Endothelial cell of umbilical vein (primary cell): ENCODE measurements at regions not wholly inside any gene's neighbourhood (a gene's known extent, or its start where the extent isn't known, plus 50 kb on each side); places are given as distances from the start of the nearest gene placed in this dataset.

Source experiments
- BruUV-seq: library from RNA; stranded (reverse); fragments of 400-500 nt; replicated peaks from 2 replicates; lab custom pipeline; 2021; lab: Mats Ljungman, UMichigan
- CTCF ChIA-PET: fragments of 300-600, 350-600 bp; sonication (Branson Sonifier 250); formaldehyde crosslinking; loops from one replicate; lab custom pipeline; 2021; ENCODE audit warnings: antibody characterized with exemption, inconsistent platforms; lab: Charles Lee
- POLR2A ChIA-PET: fragments of 300-600, 350-600 bp; sonication (Branson Sonifier 250); formaldehyde crosslinking; loops from one replicate; lab custom pipeline; 2021; ENCODE audit warnings: antibody characterized with exemption, inconsistent platforms; lab: Charles Lee
- DNase-seq: peaks from one replicate; pipeline ENCODE4 v3.0.0-alpha.2; 2011; ENCODE audit warnings: low read depth, low spot score
- FAIRE-seq: peaks from 2 replicates; lab custom pipeline; 2011; peaks lifted over from hg19 to GRCh38; lab: Jason Lieb, UNC
- H2AFZ ChIP-seq: 2 replicates; pipeline ENCODE4 v1.6.0; 2012; ENCODE audit warnings: low read depth, low read length, control low read depth, inconsistent platforms
- H3K27ac ChIP-seq: 2 replicates; pipeline ENCODE4 v1.5.1; 2011; ENCODE audit warnings: low read depth, mild to moderate bottlenecking, control low read depth, low read length, moderate library complexity; ENCODE audit not compliant: insufficient read depth
- H3K27me3 ChIP-seq, 2 experiments: 2 replicates each; pipeline versions ENCODE4 v1.6.0 to v1.6.1; 2011; ENCODE audit warnings: low read length in 2 of 2, mixed read lengths in 1 of 2; ENCODE audit not compliant: control insufficient read depth in 2 of 2, insufficient read depth in 2 of 2
- H3K36me3 ChIP-seq, 2 experiments: 2 replicates in 1 of 2; 3 replicates in 1 of 2; pipeline ENCODE4 v1.5.1; 2011; ENCODE audit warnings: low read length in 2 of 2, mild to moderate bottlenecking in 1 of 2, moderate library complexity in 1 of 2; ENCODE audit not compliant: control insufficient read depth in 2 of 2, insufficient read depth in 2 of 2; ENCODE audit errors: extremely low read depth in 1 of 2
- H3K4me1 ChIP-seq: 3 replicates; pipeline ENCODE4 v1.5.1; 2011; ENCODE audit warnings: mild to moderate bottlenecking, low read length; ENCODE audit not compliant: control insufficient read depth, insufficient read depth; ENCODE audit errors: extremely low read depth
- H3K4me2 ChIP-seq: 2 replicates; pipeline ENCODE4 v1.6.1; 2011; ENCODE audit warnings: low read length, control low read depth, mixed read lengths; ENCODE audit not compliant: insufficient read depth
- H3K4me3 ChIP-seq, 3 experiments: fragments of 200-600 bp in 1 of 3; sonication (generic), shearing (Covaris generic) in 1 of 3; replicated peaks in 1 of 3; 2 replicates each; pipeline ENCODE4 v1.5.1; 2011 to 2016; ENCODE audit warnings: control low read depth in 3 of 3, low read length in 3 of 3, mild to moderate bottlenecking in 2 of 3, inconsistent platforms in 1 of 3, low read depth in 1 of 3, moderate library complexity in 1 of 3; ENCODE audit not compliant: insufficient read depth in 1 of 3
- H3K79me2 ChIP-seq: 2 replicates; pipeline ENCODE4 v1.6.0; 2012; ENCODE audit warnings: low read length, inconsistent platforms; ENCODE audit not compliant: control insufficient read depth, insufficient read depth
- H3K9ac ChIP-seq: replicated peaks from 2 replicates; pipeline ENCODE3; 2011; ENCODE audit warnings: low read length, control low read depth; ENCODE audit not compliant: insufficient read depth; ENCODE audit errors: extremely low read depth
- H3K9me1 ChIP-seq: replicated peaks from 3 replicates; pipeline ENCODE4 v1.6.0; 2011; ENCODE audit warnings: mild to moderate bottlenecking, low read length; ENCODE audit not compliant: control insufficient read depth, insufficient read depth; ENCODE audit errors: extremely low read depth
- H3K9me3 ChIP-seq: replicated peaks from 2 replicates; pipeline ENCODE4 v1.5.1; 2012; ENCODE audit warnings: low read length, inconsistent platforms; ENCODE audit not compliant: control insufficient read depth, insufficient read depth
- H4K20me1 ChIP-seq: replicated peaks from 2 replicates; pipeline ENCODE3; 2011; ENCODE audit warnings: mild to moderate bottlenecking, low read length; ENCODE audit not compliant: control insufficient read depth, insufficient read depth; ENCODE audit errors: extremely low read depth
- EZH2 ChIP-seq: IDR thresholded peaks from 2 replicates; pipeline ENCODE4 v1.6.1; 2012; ENCODE audit warnings: borderline replicate concordance, low read depth, mild to moderate bottlenecking, moderate library complexity, low read length, inconsistent platforms; ENCODE audit not compliant: severe bottlenecking
- FOS ChIP-seq: IDR thresholded peaks from 2 replicates; pipeline ENCODE4 v1.6.1; 2011; ENCODE audit warnings: mild to moderate bottlenecking, low read length, moderate library complexity, borderline replicate concordance; ENCODE audit not compliant: insufficient read depth
- MYC ChIP-seq: IDR thresholded peaks from one replicate; pipeline ENCODE4 v1.6.1; 2011; ENCODE audit warnings: mild to moderate bottlenecking, low read depth, low read length
- dilution Hi-C: fragments of 300-500 bp; cut with MboI; formaldehyde crosslinking; loops from one replicate; pipeline ENCODE4 v1.15.0; 2019; ENCODE audit warnings: low sequenced_read_pairs; ENCODE audit not compliant: extremely low pct_ligation_motif_present
- intact Hi-C: fragments of 100-400 bp; cut with micrococcal nuclease; formaldehyde crosslinking; loops from one replicate; pipeline ENCODE4 v1.10.0; 2022
- TF ChIP-seq, protein P1 (sequence below): IDR thresholded peaks from 2 replicates; pipeline ENCODE4 v1.6.1; 2011; ENCODE audit not compliant: insufficient read depth, insufficient read length
- TF ChIP-seq, protein P2 (sequence below), 2 donors: IDR thresholded peaks; 1 replicate in 1 of 2; 2 replicates in 1 of 2; pipeline ENCODE4 v1.5.1; 2011; ENCODE audit warnings: low read length in 2 of 2, mild to moderate bottlenecking in 2 of 2, moderate library complexity in 2 of 2, control low read depth in 1 of 2, inconsistent platforms in 1 of 2, low read depth in 1 of 2; ENCODE audit not compliant: insufficient read depth in 1 of 2; ENCODE audit errors: extremely low read depth in 1 of 2

DNA sequence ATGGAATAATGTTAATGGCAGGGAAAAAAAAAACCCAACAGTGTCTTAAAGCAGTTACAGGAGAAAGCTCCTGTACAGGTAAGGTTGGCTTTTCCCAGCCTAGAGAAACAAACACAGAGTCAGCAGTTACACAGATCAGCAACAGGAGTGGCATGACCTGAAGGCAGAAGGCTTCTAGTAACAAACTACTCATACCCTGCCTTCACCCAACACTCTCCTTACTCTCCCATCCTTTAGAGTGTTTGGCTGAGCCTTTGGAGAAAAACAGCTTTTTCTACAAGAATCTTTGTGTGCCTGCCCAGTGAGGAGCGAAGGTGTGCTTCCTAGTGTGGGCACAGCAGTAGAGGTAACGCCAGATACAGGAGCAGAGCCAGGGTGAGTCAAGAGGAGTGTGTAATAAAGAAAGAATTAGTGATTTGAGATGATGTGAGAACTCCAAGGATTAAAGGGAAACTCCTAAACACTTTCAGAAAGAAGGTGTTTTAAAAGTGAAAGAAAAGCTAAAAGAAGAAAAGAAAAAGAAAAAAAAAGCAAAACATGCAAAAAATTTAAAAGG, 152.7 kb downstream of the POLR2M start:
- intact Hi-C loops (no loop called here), dilution Hi-C loops (loop anchor here (25.0 kb wide), 1 partner anchor 203 kb away; the partner anchor contains the start of gene ALDH1A2)
- TF ChIP-seq EZH2, result no peak
- no peak for TF ChIP-seq MYC
- TF ChIP-seq, protein P1, sequence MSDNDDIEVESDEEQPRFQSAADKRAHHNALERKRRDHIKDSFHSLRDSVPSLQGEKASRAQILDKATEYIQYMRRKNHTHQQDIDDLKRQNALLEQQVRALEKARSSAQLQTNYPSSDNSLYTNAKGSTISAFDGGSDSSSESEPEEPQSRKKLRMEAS, result no peak
- BruUV-seq, result no TSS peak
- H3K27ac ChIP-seq, result no peak overlapping the region
- no peak overlapping the region for H3K4me3 ChIP-seq
- peaks cover 10% of the 10 kb centered on the region for H3K4me1 ChIP-seq
- no peak overlapping the region for H2AFZ ChIP-seq
- no peak overlapping the region for H3K4me2 ChIP-seq
- POLR2A ChIA-PET, result no interaction called here
- peaks cover 0 to 2% of the 10 kb centered on the region in 2 experiments for H3K27me3 ChIP-seq
- H4K20me1 ChIP-seq, result no peaks in the 10 kb centered on the region
- no peaks in the 10 kb centered on the region for H3K36me3 ChIP-seq
- DNase-seq, result no peak
- no peak for FAIRE-seq
- no peaks in the 10 kb centered on the region for H3K79me2 ChIP-seq
- CTCF ChIA-PET, result interaction anchor here (0.8 to 15.8 kb wide), 16 partner anchors 8 to 326 kb away, joined by 3 to 714 read pairs (median 8); partner anchors contain the start of gene ALDH1A2
- no peaks in the 10 kb centered on the region for H3K9me3 ChIP-seq
- H3K9ac ChIP-seq, result no peak overlapping the region
- no peaks in the 10 kb centered on the region for H3K9me1 ChIP-seq

DNA sequence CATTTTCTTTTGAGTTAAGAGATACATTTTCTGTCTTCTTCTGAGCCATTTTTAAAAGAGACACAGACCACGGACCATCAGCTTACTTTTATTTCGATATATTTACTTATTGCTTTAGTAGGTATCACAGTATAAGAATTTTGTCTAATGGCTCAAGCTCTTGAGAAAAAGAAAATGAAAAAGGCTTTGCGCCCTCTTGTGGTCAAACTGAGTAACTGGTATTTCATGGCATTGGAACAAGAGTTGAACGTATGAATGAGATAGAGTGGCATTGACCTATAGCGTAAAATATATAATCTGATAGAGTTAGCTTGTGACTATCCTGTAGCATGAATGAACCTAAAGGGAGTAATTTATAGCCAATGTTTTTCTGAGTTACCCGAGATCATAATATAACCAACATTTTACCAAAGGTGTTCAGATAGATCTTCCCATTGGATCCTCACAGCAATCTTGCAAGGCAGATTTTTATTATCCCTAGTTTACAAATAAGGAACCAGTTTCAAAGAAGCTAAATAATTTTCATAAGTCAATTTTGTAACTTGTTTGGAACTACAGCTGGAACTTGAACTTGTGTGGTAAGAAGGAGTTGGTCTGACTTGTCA, 154.6 kb downstream of the POLR2M start:
- Histone ChIP-seq H2AFZ (no peak overlapping the region), H3K4me3 (no peak overlapping the region), H3K9me1 (no peaks in the 10 kb centered on the region), H3K36me3 (no peaks in the 10 kb centered on the region), H3K79me2 (no peaks in the 10 kb centered on the region), H3K4me1 (peaks cover 10% of the 10 kb centered on the region), H4K20me1 (no peaks in the 10 kb centered on the region), H3K4me2 (peak overlapping the region; percentile 39), H3K9ac (no peak overlapping the region), H3K9me3 (no peaks in the 10 kb centered on the region), H3K27me3 (peaks cover 0 to 2% of the 10 kb centered on the region in 2 experiments), H3K27ac (peak overlapping the region; percentile 45)
- intact Hi-C loops (loop anchor here (1.0 to 5.0 kb wide), 5 partner anchors 110 to 521 kb away; no protein-coding TSS in a partner anchor), dilution Hi-C loops (loop anchor here (25.0 kb wide), 1 partner anchor 201 kb away; the partner anchor contains the start of gene ALDH1A2)
- FAIRE-seq (peak; percentile 87), DNase-seq (peak; percentile 84)
- ChIA-PET CTCF (interaction anchor here (0.6 to 15.8 kb wide), 75 partner anchors 8 to 1668 kb away, joined by 3 to 714 read pairs (median 4); partner anchors contain the start of genes ALDH1A2 and POLR2M), POLR2A (interaction anchor here (1.2 kb wide), 1 partner anchor 110 kb away, joined by 3 read pairs; no protein-coding TSS in a partner anchor)
- TF ChIP-seq FOS, result no peak
- TF ChIP-seq, protein P2, sequence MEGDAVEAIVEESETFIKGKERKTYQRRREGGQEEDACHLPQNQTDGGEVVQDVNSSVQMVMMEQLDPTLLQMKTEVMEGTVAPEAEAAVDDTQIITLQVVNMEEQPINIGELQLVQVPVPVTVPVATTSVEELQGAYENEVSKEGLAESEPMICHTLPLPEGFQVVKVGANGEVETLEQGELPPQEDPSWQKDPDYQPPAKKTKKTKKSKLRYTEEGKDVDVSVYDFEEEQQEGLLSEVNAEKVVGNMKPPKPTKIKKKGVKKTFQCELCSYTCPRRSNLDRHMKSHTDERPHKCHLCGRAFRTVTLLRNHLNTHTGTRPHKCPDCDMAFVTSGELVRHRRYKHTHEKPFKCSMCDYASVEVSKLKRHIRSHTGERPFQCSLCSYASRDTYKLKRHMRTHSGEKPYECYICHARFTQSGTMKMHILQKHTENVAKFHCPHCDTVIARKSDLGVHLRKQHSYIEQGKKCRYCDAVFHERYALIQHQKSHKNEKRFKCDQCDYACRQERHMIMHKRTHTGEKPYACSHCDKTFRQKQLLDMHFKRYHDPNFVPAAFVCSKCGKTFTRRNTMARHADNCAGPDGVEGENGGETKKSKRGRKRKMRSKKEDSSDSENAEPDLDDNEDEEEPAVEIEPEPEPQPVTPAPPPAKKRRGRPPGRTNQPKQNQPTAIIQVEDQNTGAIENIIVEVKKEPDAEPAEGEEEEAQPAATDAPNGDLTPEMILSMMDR (IDR thresholded peaks at IDR 0.05; ENCODE audit: extremely low read depth in 1 of 2, insufficient read depth in 1 of 2, low read depth in 1 of 2, low read length in 2 of 2), result peak; percentile 58
- BruUV-seq, result no TSS peak
